NT2/D1 (cell line): ENCODE measurements at regions not wholly inside any gene's neighbourhood (a gene's known extent, or its start where the extent isn't known, plus 50 kb on each side); places are given as distances from the start of the nearest gene placed in this dataset.

ENCODE experiments used
- SUZ12 ChIP-seq: IDR thresholded peaks from 2 replicates; pipeline ENCODE4 v1.6.1; 2011; ENCODE audit not compliant: insufficient read length, insufficient read depth; ENCODE audit errors: extremely low read depth
- YY1 ChIP-seq: IDR thresholded peaks from 2 replicates; pipeline ENCODE4 v1.6.1; 2011; ENCODE audit not compliant: insufficient read length, insufficient read depth
- ZNF274 ChIP-seq: IDR thresholded peaks from 2 replicates; pipeline ENCODE4 v1.6.1; 2011; ENCODE audit warnings: mild to moderate bottlenecking, low read depth, low read length

DNA sequence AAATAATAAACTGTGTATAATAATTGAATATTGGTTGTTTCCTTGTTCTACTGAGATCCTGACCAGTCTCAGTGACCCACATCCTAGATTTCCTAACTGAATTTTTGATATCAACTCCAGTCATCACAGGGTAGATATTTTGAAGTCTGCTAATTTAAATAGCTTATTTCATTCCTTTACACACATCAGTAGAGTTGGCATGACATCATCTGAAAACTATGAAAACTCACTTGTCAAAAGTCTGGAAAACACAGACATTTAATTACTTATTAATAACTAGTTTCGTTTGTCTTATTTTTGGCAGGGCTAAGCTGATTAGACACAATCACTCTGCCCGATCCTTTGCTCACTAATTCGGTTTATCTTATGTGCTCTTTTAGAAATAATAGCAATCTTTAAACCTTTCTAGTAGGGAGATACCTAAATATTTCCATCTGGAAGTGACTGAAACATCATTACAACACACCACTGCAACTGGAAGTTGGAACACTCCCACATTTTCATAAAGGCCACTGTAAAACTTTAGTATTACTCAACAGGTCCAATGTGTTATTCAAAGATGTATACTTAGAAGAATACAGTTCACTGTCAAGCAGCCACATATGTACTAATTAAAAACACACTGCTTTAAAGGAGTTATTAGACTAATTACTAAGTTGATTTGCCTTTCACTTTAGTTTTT is 198.4 kb upstream of the ZNF717 start:
- TF ChIP-seq ZNF274 (no peak), YY1 (no peak), SUZ12 (no peak)
